ENCODE measurements at regions not wholly inside any gene's neighbourhood (a gene's known extent, or its start where the extent isn't known, plus 50 kb on each side); places are given as distances from the start of the nearest gene placed in this dataset.
"Not testable (repeated sequence)": the region's sequence is repeated elsewhere in the genome, so short reads cannot be mapped to it uniquely, and the experiment has no call there.

DNA sequence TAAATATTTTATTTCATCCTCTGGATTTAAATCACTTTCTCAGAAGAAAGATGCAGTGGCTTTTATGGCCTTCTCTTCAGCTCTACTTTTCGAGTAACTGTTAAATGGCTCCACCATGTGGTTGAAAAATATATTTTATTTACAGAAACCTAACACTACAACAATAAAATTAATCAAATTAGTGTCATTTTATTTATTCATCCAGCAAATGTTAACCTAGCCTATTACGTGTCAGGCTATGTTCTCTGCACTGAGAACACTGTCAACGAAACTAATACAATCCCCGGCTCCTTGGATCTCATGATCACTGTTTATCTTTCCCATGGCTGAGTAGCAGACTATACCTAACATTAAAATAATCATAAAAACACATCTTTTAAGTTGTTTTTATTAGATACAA is 148.0 kb upstream of the OSTN start:
- Mint-ChIP-seq H3K4me3 (no peak overlapping the region), H3K27ac (no peak overlapping the region), H3K4me1 (no peaks in the 10 kb centered on the region), H3K27me3 (peaks cover 5% of the 10 kb centered on the region), H3K36me3 (no peaks in the 10 kb centered on the region), H3K9me3 (peaks cover 0 to 5% (median 0%) of the 10 kb centered on the region in 3 donors)

- Mint-ChIP-seq H3K9me3 (peaks cover 0 to 5% (median 0%) of the 10 kb centered on the region in 3 donors), H3K4me1 (no peaks in the 10 kb centered on the region), H3K4me3 (no peak overlapping the region), H3K27me3 (peaks cover 5% of the 10 kb centered on the region), H3K27ac (no peak overlapping the region), H3K36me3 (no peaks in the 10 kb centered on the region)
These were observed 151.1 kb upstream of the OSTN start for GRCh38 chr3:191047930-191048329.

GRCh38 chr3:191030929-191031328 is 168.1 kb upstream of the OSTN start:
- no peak overlapping the region for H3K4me3 Mint-ChIP-seq
- peaks cover 2% of the 10 kb centered on the region for H3K36me3 Mint-ChIP-seq
- H3K27me3 Mint-ChIP-seq: peaks cover 1% of the 10 kb centered on the region
- no peak overlapping the region for H3K27ac Mint-ChIP-seq
- H3K4me1 Mint-ChIP-seq: no peaks in the 10 kb centered on the region
- no peaks in the 10 kb centered on the region for H3K9me3 Mint-ChIP-seq

DNA sequence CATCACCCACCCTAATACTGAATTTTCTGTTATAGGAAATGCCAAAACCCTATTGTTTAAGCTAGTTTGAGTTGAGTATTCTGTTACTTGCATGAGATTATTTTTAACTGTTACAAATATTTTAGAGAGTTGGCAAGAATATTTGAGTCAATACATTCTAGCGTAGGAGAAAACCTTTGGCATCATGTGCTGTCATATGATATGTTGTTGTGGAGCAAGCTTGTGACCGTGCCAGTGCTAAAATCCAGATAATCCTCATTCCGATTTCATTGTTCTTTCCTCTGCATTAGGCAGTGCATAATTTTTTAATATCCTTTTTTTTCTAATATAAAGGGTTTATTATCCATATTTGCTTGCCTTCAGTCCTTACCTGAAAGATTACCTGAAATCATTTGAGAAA is 168.0 kb upstream of the GMNC start:
- H3K27ac Mint-ChIP-seq: no peak overlapping the region
- peaks cover 2% of the 10 kb centered on the region for H3K36me3 Mint-ChIP-seq
- no peaks in the 10 kb centered on the region for H3K9me3 Mint-ChIP-seq
- H3K4me3 Mint-ChIP-seq: no peak overlapping the region
- no peaks in the 10 kb centered on the region for H3K4me1 Mint-ChIP-seq
- H3K27me3 Mint-ChIP-seq: peaks cover 1% of the 10 kb centered on the region

DNA sequence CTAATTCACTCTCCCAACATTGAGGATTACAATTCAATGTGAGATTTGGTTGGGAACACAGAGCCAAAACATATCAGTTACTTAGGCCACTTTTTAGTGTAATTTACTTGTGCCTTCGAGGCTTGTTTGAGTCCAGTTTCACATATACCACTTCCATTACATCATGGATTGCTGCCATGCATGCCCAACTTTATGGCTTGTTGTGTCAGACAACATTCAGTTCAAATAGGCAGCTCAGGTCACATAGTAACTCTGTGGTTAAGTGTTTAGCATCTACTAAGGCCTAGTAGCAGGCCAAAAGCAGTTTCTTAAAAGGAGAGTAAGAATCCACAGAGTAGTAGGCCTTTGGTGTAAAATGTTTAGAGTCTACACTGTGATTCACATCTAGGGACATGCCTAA is 164.3 kb upstream of the GMNC start:
- Mint-ChIP-seq H3K4me1 (no peaks in the 10 kb centered on the region), H3K27ac (no peak overlapping the region), H3K9me3 (no peaks in the 10 kb centered on the region), H3K36me3 (peaks cover 2% of the 10 kb centered on the region), H3K27me3 (no peaks in the 10 kb centered on the region), H3K4me3 (no peak overlapping the region)

DNA sequence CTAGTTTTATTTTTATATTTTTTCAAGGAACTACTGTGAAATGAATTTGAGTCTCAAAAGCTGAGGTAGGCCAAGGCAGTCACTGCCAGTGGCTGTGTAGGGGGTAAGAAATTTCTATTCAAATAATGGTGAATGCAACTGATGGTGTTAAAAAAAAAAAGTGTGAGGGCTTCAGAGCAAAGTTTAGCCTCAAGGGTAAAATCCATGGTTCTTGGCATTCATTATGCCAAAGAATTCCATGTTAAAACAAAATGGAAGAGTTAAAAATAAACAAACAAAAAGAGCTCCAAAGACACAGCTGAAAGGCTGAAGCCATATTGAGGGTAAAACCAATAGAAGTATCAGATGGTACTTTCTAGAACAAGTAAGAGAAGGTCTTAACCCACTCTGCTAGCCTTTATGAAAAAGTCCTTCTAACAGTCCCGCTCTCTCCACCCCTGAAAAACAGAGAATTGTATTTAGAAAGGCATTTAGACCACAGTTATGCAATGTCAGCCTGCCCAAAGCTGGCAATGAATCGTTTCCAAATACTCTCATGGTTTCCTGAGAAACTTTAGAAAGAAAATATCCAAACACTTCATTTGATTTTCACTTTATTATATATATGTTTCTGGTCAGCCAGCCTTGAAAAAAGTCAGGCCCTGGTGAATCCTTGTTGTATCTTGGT is 158.4 kb upstream of the GMNC start:
- no peak overlapping the region for H3K4me3 Mint-ChIP-seq
- H3K36me3 Mint-ChIP-seq: no peaks in the 10 kb centered on the region
- H3K4me1 Mint-ChIP-seq: no peaks in the 10 kb centered on the region
- peaks cover 5% of the 10 kb centered on the region for H3K27me3 Mint-ChIP-seq
- H3K9me3 Mint-ChIP-seq: peaks cover 0 to 5% (median 0%) of the 10 kb centered on the region in 3 donors
- H3K27ac Mint-ChIP-seq: no peak overlapping the region

DNA sequence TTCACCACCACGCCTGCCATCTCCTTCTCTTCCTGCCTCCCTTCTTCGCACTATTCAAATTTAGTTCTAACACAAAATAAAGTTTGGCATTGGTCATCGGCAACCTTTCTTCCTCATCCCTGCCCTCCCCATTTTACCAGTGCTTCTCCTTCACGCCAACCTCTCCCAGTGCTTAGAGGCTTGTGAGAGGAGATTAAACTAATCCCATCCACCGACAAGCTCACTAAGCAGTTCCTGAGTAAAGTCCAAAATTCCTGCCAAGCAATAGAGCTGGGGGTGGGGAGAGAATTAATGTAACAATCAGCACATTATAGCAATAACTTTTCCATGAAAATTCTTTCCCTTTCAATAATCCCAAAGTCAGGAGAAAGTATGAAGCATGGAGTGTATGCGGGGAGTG is 157.4 kb upstream of the GMNC start:
- H3K27ac Mint-ChIP-seq: no peak overlapping the region
- no peaks in the 10 kb centered on the region for H3K4me1 Mint-ChIP-seq
- peaks cover 5% of the 10 kb centered on the region for H3K27me3 Mint-ChIP-seq
- H3K4me3 Mint-ChIP-seq: no peak overlapping the region
- peaks cover 0 to 5% (median 0%) of the 10 kb centered on the region in 3 donors for H3K9me3 Mint-ChIP-seq
- no peaks in the 10 kb centered on the region for H3K36me3 Mint-ChIP-seq

GRCh38 chr3:191015960-191016359 is 153.5 kb upstream of the GMNC start:
- H3K4me3 Mint-ChIP-seq, H3K27ac Mint-ChIP-seq, H3K27me3 Mint-ChIP-seq, H3K36me3 Mint-ChIP-seq, H3K4me1 Mint-ChIP-seq: not testable (repeated sequence)
- H3K9me3 Mint-ChIP-seq: peaks cover 0 to 12% (median 3%) of the 10 kb centered on the region in 3 donors

GRCh38 chr3:191008074-191008473 is 145.6 kb upstream of the GMNC start:
- H3K9me3 Mint-ChIP-seq: peaks cover 0 to 7% (median 3%) of the 10 kb centered on the region in 3 donors
- no peaks in the 10 kb centered on the region for H3K4me1 Mint-ChIP-seq
- H3K27ac Mint-ChIP-seq: no peak overlapping the region
- peaks cover 4% of the 10 kb centered on the region for H3K27me3 Mint-ChIP-seq
- no peak overlapping the region for H3K4me3 Mint-ChIP-seq
- H3K36me3 Mint-ChIP-seq: no peaks in the 10 kb centered on the region

GRCh38 chr3:191005790-191006189 is 143.3 kb upstream of the GMNC start:
- peaks cover 4% of the 10 kb centered on the region for H3K27me3 Mint-ChIP-seq
- no peaks in the 10 kb centered on the region for H3K9me3 Mint-ChIP-seq
- H3K4me1 Mint-ChIP-seq: no peaks in the 10 kb centered on the region
- H3K4me3 Mint-ChIP-seq: no peak overlapping the region
- H3K36me3 Mint-ChIP-seq: no peaks in the 10 kb centered on the region
- no peak overlapping the region for H3K27ac Mint-ChIP-seq

GRCh38 chr3:191003742-191004141 is 141.2 kb upstream of the GMNC start:
- peaks cover 7% of the 10 kb centered on the region for H3K27me3 Mint-ChIP-seq
- no peak overlapping the region for H3K27ac Mint-ChIP-seq
- H3K9me3 Mint-ChIP-seq: peaks cover 0 to 4% (median 0%) of the 10 kb centered on the region in 3 donors
- H3K36me3 Mint-ChIP-seq: no peaks in the 10 kb centered on the region
- no peaks in the 10 kb centered on the region for H3K4me1 Mint-ChIP-seq
- no peak overlapping the region for H3K4me3 Mint-ChIP-seq

DNA sequence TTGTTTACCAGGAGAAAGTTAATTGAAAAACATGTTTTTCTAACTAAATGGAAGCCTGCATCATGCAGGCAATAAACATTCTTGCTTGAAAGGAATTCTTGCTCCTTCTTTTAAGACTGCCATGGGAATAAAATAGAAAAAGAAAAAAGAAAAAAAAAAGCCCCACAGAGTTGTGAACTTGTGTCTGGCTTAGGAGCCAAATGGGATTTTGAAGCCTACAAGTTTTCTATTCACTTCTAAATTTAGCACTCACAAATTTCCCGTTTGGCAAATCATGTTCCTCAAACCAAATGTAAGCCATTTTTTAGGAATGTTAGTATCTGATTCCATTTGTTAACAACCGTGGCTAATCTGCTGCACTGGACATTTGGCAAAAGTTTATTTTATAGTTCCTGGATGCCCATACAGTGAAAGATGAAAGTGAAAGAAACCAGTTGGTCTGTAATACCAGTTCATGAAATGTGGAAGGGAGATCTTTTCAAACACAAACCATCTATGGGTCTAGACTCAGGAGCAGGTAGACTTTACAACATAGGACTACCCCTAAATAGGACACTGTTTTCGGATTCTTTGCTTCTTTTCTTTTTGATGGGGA is 133.8 kb upstream of the GMNC start:
- H3K4me1 Mint-ChIP-seq: peaks cover 0 to 3% (median 0%) of the 10 kb centered on the region in 3 donors
- H3K36me3 Mint-ChIP-seq: no peaks in the 10 kb centered on the region
- H3K27me3 Mint-ChIP-seq: peaks cover 6% of the 10 kb centered on the region
- H3K9me3 Mint-ChIP-seq: peaks cover 0 to 4% (median 0%) of the 10 kb centered on the region in 3 donors
- no peak overlapping the region for H3K27ac Mint-ChIP-seq
- no peak overlapping the region for H3K4me3 Mint-ChIP-seq

GRCh38 chr3:190995156-190995555 is 132.7 kb upstream of the GMNC start:
- Mint-ChIP-seq H3K4me3 (no peak overlapping the region), H3K4me1 (peaks cover 0 to 3% (median 0%) of the 10 kb centered on the region in 3 donors), H3K36me3 (no peaks in the 10 kb centered on the region), H3K9me3 (peaks cover 0 to 4% (median 0%) of the 10 kb centered on the region in 3 donors), H3K27me3 (peaks cover 4% of the 10 kb centered on the region), H3K27ac (no peak overlapping the region)

DNA sequence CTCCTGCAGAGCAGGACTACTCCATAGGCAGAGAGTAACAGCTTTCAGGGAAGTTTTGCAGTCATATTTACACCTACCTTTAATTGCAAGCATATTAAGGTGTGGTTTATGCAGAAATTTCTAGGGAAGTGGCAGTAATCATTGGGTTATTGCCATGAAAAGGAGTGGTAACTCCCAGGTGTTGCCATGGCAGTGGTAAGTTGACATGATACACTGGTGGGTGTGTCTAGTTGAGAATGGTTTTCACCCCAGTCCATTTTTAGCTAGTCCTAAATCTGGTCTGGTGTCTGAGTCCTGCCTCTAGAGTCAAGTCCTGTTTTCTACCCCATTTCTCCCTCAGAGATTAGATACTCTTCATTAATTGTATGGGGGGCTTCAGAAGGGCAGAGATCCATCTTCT is 128.4 kb upstream of the GMNC start:
- Mint-ChIP-seq H3K4me1 (peaks cover 0 to 3% (median 0%) of the 10 kb centered on the region in 3 donors), H3K4me3 (no peak overlapping the region), H3K36me3 (no peaks in the 10 kb centered on the region), H3K9me3 (peaks cover 6 to 16% (median 7%) of the 10 kb centered on the region in 3 donors), H3K27me3 (peaks cover 2% of the 10 kb centered on the region), H3K27ac (no peak overlapping the region)

DNA sequence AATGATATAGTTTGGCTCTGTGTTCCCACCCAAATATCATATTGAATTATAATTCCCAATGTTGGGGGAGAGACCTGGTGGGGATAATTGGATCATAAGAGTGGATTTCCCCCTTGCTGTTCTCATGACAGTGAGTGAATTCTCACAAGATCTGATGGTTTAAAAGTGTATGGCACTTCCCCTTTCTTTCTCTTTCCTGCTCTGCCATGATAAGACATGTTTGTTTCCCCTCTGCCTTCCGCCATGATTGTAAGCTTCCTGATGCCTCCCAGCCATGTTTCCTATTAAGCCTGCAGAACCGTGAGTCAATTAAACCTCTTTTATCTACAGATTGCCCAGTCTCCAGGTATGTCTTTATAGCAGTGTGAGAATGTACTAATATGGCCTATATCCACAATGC is 126.7 kb upstream of the GMNC start:
- Mint-ChIP-seq H3K36me3 (no peaks in the 10 kb centered on the region), H3K4me3 (no peak overlapping the region), H3K9me3 (peaks cover 6 to 16% (median 7%) of the 10 kb centered on the region in 3 donors), H3K27ac (no peak overlapping the region), H3K27me3 (peaks cover 2% of the 10 kb centered on the region), H3K4me1 (peaks cover 0 to 3% (median 0%) of the 10 kb centered on the region in 3 donors)

DNA sequence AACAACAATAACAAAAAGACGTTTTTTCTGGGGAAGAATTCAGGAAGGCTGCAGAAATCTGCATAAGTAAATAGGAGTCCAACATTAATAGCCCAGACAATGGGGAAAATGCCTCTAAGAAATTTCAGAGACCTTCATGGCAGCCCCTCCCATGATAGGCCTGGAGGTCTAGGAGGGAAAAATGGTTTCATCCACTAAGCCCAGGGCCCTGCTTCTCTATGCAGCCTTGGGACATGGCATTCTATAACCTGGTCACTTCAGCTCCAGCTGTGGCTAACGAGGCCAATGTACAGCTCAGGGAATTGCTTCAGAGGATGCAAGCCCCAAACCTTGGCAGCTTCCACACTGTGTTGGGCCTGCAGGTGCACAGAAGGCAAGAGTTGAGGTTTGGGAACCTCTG is 125.6 kb upstream of the GMNC start:
- Mint-ChIP-seq H3K27me3 (peaks cover 2% of the 10 kb centered on the region), H3K9me3 (peaks cover 6 to 16% (median 7%) of the 10 kb centered on the region in 3 donors), H3K4me3 (no peak overlapping the region), H3K36me3 (no peaks in the 10 kb centered on the region), H3K27ac (no peak overlapping the region), H3K4me1 (peaks cover 0 to 6% (median 0%) of the 10 kb centered on the region in 3 donors)
